Mononuclear cell (primary cell): ENCODE measurements at regions not wholly inside any gene's neighbourhood (a gene's known extent, or its start where the extent isn't known, plus 50 kb on each side); places are given as distances from the start of the nearest gene placed in this dataset.
"Not testable (repeated sequence)": the region's sequence is repeated elsewhere in the genome, so short reads cannot be mapped to it uniquely, and the experiment has no call there.

Source experiments
- H3K27me3 ChIP-seq: 2 replicates; pipeline ENCODE4 v1.6.0; 2011; ENCODE audit warnings: low read length, control low read depth; ENCODE audit not compliant: insufficient read depth
- H3K4me1 ChIP-seq: 2 replicates; pipeline ENCODE4 v1.5.1; 2011; ENCODE audit warnings: mild to moderate bottlenecking, low read length, control low read depth; ENCODE audit not compliant: insufficient read depth
- H3K4me3 ChIP-seq: 2 replicates; pipeline ENCODE4 v1.5.1; 2011; ENCODE audit warnings: mild to moderate bottlenecking, low read length, moderate library complexity
- H3K9me3 ChIP-seq: 2 replicates; pipeline ENCODE4 v1.5.1; 2011; ENCODE audit warnings: low read depth, mild to moderate bottlenecking, control low read depth, low read length

- no peaks in the 10 kb centered on the region for H3K4me1 ChIP-seq
- no peaks in the 10 kb centered on the region for H3K27me3 ChIP-seq
- peaks cover 8% of the 10 kb centered on the region for H3K9me3 ChIP-seq
- H3K4me3 ChIP-seq, result no peak overlapping the region
Measured at GRCh38 chr18:38810789-38811188, 1245.2 kb upstream of the CELF4 start.

GRCh38 chr18:38807915-38808314 lies 1242.3 kb upstream of the CELF4 start:
- Histone ChIP-seq H3K9me3 (no peaks in the 10 kb centered on the region), H3K4me3 (no peak overlapping the region), H3K27me3 (no peaks in the 10 kb centered on the region), H3K4me1 (no peaks in the 10 kb centered on the region)

GRCh38 chr18:38805256-38805655 lies 1239.7 kb upstream of the CELF4 start:
- H3K4me3 ChIP-seq, result no peak overlapping the region
- no peaks in the 10 kb centered on the region for H3K27me3 ChIP-seq
- no peaks in the 10 kb centered on the region for H3K4me1 ChIP-seq
- H3K9me3 ChIP-seq, result no peaks in the 10 kb centered on the region

- Histone ChIP-seq H3K9me3 (no peaks in the 10 kb centered on the region), H3K4me1 (no peaks in the 10 kb centered on the region), H3K4me3 (no peak overlapping the region), H3K27me3 (no peaks in the 10 kb centered on the region)
Measured at GRCh38 chr18:38801640-38802039, 1236.0 kb upstream of the CELF4 start.

GRCh38 chr18:38796762-38797161 lies 1231.2 kb upstream of the CELF4 start:
- Histone ChIP-seq H3K4me1 (no peaks in the 10 kb centered on the region), H3K27me3 (no peaks in the 10 kb centered on the region), H3K4me3 (no peak overlapping the region)

GRCh38 chr18:38792731-38793130 lies 1227.1 kb upstream of the CELF4 start:
- Histone ChIP-seq H3K27me3 (no peaks in the 10 kb centered on the region), H3K4me1 (no peaks in the 10 kb centered on the region), H3K9me3 (no peaks in the 10 kb centered on the region), H3K4me3 (no peak overlapping the region)

More at GRCh38 chr18:38796762-38797161, 1231.2 kb upstream of the CELF4 start:
- no peaks in the 10 kb centered on the region for H3K9me3 ChIP-seq

- Histone ChIP-seq H3K4me3 (no peak overlapping the region), H3K9me3 (no peaks in the 10 kb centered on the region), H3K4me1 (no peaks in the 10 kb centered on the region), H3K27me3 (no peaks in the 10 kb centered on the region)
Measured at GRCh38 chr18:38790786-38791185, 1225.2 kb upstream of the CELF4 start.

- no peaks in the 10 kb centered on the region for H3K9me3 ChIP-seq
- H3K27me3 ChIP-seq, result no peaks in the 10 kb centered on the region
- no peaks in the 10 kb centered on the region for H3K4me1 ChIP-seq
- no peak overlapping the region for H3K4me3 ChIP-seq
Measured at GRCh38 chr18:38790303-38790702, 1224.7 kb upstream of the CELF4 start.

GRCh38 chr18:38789141-38789540 lies 1223.5 kb upstream of the CELF4 start:
- Histone ChIP-seq H3K4me3 (no peak overlapping the region), H3K27me3 (no peaks in the 10 kb centered on the region), H3K4me1 (no peaks in the 10 kb centered on the region), H3K9me3 (no peaks in the 10 kb centered on the region)

GRCh38 chr18:38786906-38787305 lies 1221.3 kb upstream of the CELF4 start:
- Histone ChIP-seq H3K27me3 (no peaks in the 10 kb centered on the region), H3K9me3 (no peaks in the 10 kb centered on the region), H3K4me1 (no peaks in the 10 kb centered on the region), H3K4me3 (no peak overlapping the region)

- H3K4me3 ChIP-seq, H3K27me3 ChIP-seq, H3K4me1 ChIP-seq: not testable (repeated sequence)
Measured at GRCh38 chr18:38771620-38772019, 1206.0 kb upstream of the CELF4 start.

GRCh38 chr18:38768504-38768903 lies 1202.9 kb upstream of the CELF4 start:
- Histone ChIP-seq H3K4me1 (no peaks in the 10 kb centered on the region), H3K9me3 (no peaks in the 10 kb centered on the region), H3K27me3 (no peaks in the 10 kb centered on the region), H3K4me3 (no peak overlapping the region)

More at GRCh38 chr18:38771620-38772019, 1206.0 kb upstream of the CELF4 start:
- H3K9me3 ChIP-seq, result not testable (repeated sequence)

GRCh38 chr18:38759457-38759856 lies 1193.9 kb upstream of the CELF4 start:
- Histone ChIP-seq H3K4me3 (no peak overlapping the region), H3K27me3 (no peaks in the 10 kb centered on the region), H3K9me3 (no peaks in the 10 kb centered on the region), H3K4me1 (no peaks in the 10 kb centered on the region)

GRCh38 chr18:38756436-38756835 lies 1190.8 kb upstream of the CELF4 start:
- Histone ChIP-seq H3K9me3 (no peaks in the 10 kb centered on the region), H3K4me3 (no peak overlapping the region), H3K27me3 (no peaks in the 10 kb centered on the region), H3K4me1 (no peaks in the 10 kb centered on the region)

GRCh38 chr18:38752430-38752829 lies 1186.8 kb upstream of the CELF4 start:
- Histone ChIP-seq H3K4me1 (no peaks in the 10 kb centered on the region), H3K9me3 (no peaks in the 10 kb centered on the region), H3K27me3 (no peaks in the 10 kb centered on the region), H3K4me3 (no peak overlapping the region)

GRCh38 chr18:38751898-38752297 lies 1186.3 kb upstream of the CELF4 start:
- H3K27me3 ChIP-seq, result no peaks in the 10 kb centered on the region
- H3K4me1 ChIP-seq, result no peaks in the 10 kb centered on the region
- H3K9me3 ChIP-seq, result no peaks in the 10 kb centered on the region

GRCh38 chr18:38751211-38751610 lies 1185.6 kb upstream of the CELF4 start:
- Histone ChIP-seq H3K4me1 (no peaks in the 10 kb centered on the region), H3K27me3 (no peaks in the 10 kb centered on the region), H3K9me3 (no peaks in the 10 kb centered on the region), H3K4me3 (no peak overlapping the region)

More at GRCh38 chr18:38751898-38752297, 1186.3 kb upstream of the CELF4 start:
- H3K4me3 ChIP-seq, result no peak overlapping the region
